HEK293T (cell line): ENCODE measurements at regions not wholly inside any gene's neighbourhood (a gene's known extent, or its start where the extent isn't known, plus 50 kb on each side); places are given as distances from the start of the nearest gene placed in this dataset.

ENCODE experiments used
- ARNT ChIP-seq: fragments of 450-650 bp; IDR thresholded peaks from 2 replicates; pipeline ENCODE4 v1.6.1; 2017; ENCODE audit warnings: mild to moderate bottlenecking
- BHLHE40 ChIP-seq: fragments of 450-650 bp; IDR thresholded peaks from 2 replicates; pipeline ENCODE4 v1.6.1; 2016; ENCODE audit warnings: mild to moderate bottlenecking, moderate library complexity, borderline replicate concordance
- ELF4 ChIP-seq: fragments of 450-650 bp; IDR thresholded peaks from 2 replicates; pipeline ENCODE4 v1.6.1; 2017; ENCODE audit warnings: antibody characterized with exemption
- FOXK2 ChIP-seq: fragments of 450-650 bp; IDR thresholded peaks from 2 replicates; pipeline ENCODE4 v1.6.1; 2016; ENCODE audit warnings: mild to moderate bottlenecking
- FOXM1 ChIP-seq: fragments of 450-650 bp; IDR thresholded peaks from 2 replicates; pipeline ENCODE4 v1.6.1; 2017; ENCODE audit warnings: mild to moderate bottlenecking, borderline replicate concordance
- HDGF ChIP-seq: fragments of 450-650 bp; IDR thresholded peaks from 2 replicates; pipeline ENCODE4 v1.6.1; 2017; ENCODE audit warnings: antibody characterized with exemption, borderline replicate concordance
- L3MBTL2 ChIP-seq: fragments of 450-650 bp; conservative IDR thresholded peaks from 2 replicates; pipeline ENCODE4 v1.6.1; 2016; ENCODE audit warnings: mild to moderate bottlenecking
- LEF1 ChIP-seq: fragments of 450-650 bp; IDR thresholded peaks from 2 replicates; pipeline ENCODE4 v1.6.1; 2017; ENCODE audit warnings: mild to moderate bottlenecking, borderline replicate concordance
- SP1 ChIP-seq: fragments of 450-650 bp; IDR thresholded peaks from 2 replicates; pipeline ENCODE4 v1.6.1; 2017
- SUZ12 ChIP-seq: fragments of 450-650 bp; IDR thresholded peaks from 2 replicates; pipeline ENCODE4 v1.6.1; 2016; ENCODE audit warnings: mild to moderate bottlenecking
- TARDBP ChIP-seq: fragments of 450-650 bp; IDR thresholded peaks from 2 replicates; pipeline ENCODE4 v1.6.1; 2016
- TF ChIP-seq, protein P1 (sequence below): fragments of 450-650 bp; IDR thresholded peaks from 2 replicates; pipeline ENCODE4 v1.6.1; 2016

DNA sequence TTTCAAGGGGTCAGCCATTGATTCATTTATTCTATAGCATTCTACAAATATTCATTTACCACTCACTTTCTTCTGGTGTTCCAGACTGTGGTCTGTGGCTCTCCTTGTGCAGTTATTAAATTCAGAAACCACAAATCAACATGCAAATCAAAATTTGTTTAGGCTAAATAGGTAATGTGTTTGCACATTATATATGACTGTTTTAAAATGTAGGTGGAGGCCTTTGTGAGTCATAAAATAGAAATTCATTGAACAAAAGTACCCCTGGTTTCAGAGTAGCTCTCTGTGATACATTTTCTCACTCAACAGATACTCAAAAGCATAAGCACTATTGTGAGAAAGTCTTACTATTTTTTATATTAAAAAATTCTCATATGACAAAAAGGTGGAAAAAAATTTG lies 385.5 kb upstream of the TSHZ2 start:
- TF ChIP-seq HDGF (no peak), SUZ12 (no peak), L3MBTL2 (no peak), TARDBP (no peak), FOXK2 (no peak), BHLHE40 (no peak), ELF4 (no peak), SP1 (no peak), FOXM1 (no peak), ARNT (no peak), LEF1 (no peak)
- TF ChIP-seq, protein P1, sequence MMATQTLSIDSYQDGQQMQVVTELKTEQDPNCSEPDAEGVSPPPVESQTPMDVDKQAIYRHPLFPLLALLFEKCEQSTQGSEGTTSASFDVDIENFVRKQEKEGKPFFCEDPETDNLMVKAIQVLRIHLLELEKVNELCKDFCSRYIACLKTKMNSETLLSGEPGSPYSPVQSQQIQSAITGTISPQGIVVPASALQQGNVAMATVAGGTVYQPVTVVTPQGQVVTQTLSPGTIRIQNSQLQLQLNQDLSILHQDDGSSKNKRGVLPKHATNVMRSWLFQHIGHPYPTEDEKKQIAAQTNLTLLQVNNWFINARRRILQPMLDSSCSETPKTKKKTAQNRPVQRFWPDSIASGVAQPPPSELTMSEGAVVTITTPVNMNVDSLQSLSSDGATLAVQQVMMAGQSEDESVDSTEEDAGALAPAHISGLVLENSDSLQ, result no peak
